ENCODE measurements at regions not wholly inside any gene's neighbourhood (a gene's known extent, or its start where the extent isn't known, plus 50 kb on each side); places are given as distances from the start of the nearest gene placed in this dataset.
A peak's percentile ranks its signal among the peaks of the same experiment; 100 is the strongest.

DNA sequence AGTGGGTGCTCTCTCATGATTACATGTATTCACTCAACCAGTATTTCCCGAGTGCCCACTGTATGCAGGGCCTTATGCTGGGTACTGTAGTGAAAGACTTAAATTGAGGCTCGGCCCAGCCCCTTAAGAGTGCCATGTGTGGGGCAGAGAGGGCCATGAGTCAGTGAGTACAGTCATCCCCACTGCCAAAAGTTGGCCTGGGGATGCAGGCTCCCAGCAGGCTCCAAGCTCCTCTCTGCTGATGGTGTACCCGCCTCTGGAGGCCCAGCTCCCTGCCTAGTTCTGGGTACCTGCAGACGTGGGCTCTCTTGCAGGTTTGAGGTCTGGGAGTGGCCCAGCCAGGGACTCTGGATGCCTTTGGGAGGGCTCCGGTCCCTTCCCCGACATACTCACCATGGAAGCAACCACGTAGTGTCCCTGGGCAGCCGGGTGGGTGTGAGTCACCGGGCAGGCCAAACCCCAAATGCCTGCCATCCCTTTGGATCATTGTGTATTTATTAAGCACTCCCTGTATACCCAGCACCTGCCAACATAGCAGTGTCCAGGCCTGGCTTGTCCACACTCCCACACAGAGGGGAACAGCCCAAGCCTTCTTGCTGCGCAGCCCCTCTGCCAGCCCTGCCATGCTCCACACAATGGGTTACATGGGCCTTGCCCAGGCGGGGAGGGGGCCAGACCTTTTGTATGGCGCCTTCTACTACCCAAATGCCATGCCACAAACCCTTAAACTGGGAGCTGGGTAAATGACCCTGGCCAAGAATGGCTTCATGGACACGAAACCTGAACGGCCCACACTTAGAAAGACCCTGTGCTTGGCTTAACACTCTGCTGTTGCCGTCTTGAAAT is 153.6 kb downstream of the VEGFA start:
- CTCF ChIA-PET, result no interaction called here
- intact Hi-C loops (cut with micrococcal nuclease), result loop anchor here (10.0 kb wide), 1 partner anchor 151 kb away; no protein-coding TSS in a partner anchor
- DNase-seq (ENCODE audit: low read depth, low spot score), result peak; percentile 7

DNA sequence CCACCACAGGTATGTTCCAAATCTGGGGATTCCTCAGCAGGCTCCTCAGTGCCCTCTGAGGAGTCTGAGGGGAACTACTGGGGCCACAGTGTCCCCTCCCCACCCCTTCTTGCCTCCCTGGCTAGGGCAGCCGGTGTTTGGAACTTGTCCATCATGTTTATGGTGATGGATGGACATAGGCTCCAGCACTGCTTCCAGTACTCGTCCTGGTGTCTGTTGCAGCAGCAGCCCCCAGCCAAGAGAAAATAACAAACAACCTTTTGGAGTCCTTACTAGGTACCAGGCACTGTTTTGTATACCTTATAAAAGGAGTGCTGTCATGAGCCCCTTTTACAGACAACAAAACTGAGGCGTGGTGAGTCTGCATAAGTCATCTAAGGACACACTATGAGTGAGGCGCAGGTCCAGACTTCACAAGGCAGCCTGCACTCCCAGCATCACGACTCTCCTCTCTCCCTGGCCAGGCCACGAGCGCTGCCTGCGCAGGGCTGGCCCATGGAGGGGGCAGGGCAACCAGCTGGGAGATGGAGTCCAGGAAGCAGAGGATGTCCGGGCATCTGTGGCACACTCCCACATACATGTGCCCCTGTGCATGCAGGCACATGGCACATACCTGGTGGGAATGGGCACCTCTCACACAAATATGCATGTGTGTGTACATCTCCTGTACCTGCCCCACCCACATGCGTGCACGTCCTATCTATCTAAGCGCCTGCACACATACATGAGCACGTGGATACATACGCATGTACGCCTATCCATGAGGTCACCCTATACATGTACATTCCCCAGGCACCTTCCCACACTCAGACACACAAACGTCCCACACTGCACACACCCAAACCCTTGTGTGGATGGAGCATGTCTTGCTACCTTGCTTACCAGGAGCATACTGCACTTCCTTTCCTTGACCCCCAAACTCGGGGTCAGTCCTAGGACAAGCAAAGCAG is 152.7 kb downstream of the VEGFA start:
- Histone ChIP-seq H3K9me2 (ENCODE audit: insufficient read depth) (no peaks in the 10 kb centered on the region), H3K27ac (ENCODE audit: low read depth, low read length) (no peak overlapping the region), H3K4me3 (replicated peaks in 1 of 2; ENCODE audit: low read depth in 1 of 2, low read length in 2 of 2) (no peak overlapping the region), H3K27me3 (ENCODE audit: insufficient read depth, low read length) (no peaks in the 10 kb centered on the region), H4K20me1 (ENCODE audit: insufficient read depth) (no peaks in the 10 kb centered on the region), H3K4me1 (ENCODE audit: control insufficient read depth in 1 of 2, insufficient read depth in 2 of 2, low read length in 2 of 2) (peaks cover 11 to 13% of the 10 kb centered on the region in 2 experiments; a peak in 3 of 4 replicates), H3K79me2 (ENCODE audit: insufficient read depth, low read length) (no peaks in the 10 kb centered on the region), H3K36me3 (ENCODE audit: control insufficient read depth in 1 of 2, insufficient read depth in 2 of 2, low read length in 2 of 2) (no peaks in the 10 kb centered on the region), H3K9ac (ENCODE audit: low read length) (no peak overlapping the region), H3K9me3 (ENCODE audit: control insufficient read depth in 1 of 2, insufficient read depth in 1 of 2, low read depth in 1 of 2, low read length in 2 of 2) (no peaks in the 10 kb centered on the region), H3K4me2 (ENCODE audit: low read length) (no peak overlapping the region), H2AFZ (ENCODE audit: low read depth, low read length, poor library complexity, severe bottlenecking) (no peak overlapping the region)
- TF ChIP-seq, protein P1, sequence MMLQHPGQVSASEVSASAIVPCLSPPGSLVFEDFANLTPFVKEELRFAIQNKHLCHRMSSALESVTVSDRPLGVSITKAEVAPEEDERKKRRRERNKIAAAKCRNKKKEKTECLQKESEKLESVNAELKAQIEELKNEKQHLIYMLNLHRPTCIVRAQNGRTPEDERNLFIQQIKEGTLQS (IDR thresholded peaks at IDR 0.05), result no peak
- TF ChIP-seq EZH2phosphoT487 (IDR thresholded peaks at IDR 0.05; ENCODE audit: borderline replicate concordance) (no peak), FOSL1 (IDR thresholded peaks at IDR 0.05; ENCODE audit: low read depth) (no peak), EGR1 (IDR thresholded peaks at IDR 0.05; ENCODE audit: low read depth) (no peak), ZNF274 (IDR thresholded peaks at IDR 0.05; ENCODE audit: low read depth, low read length) (no peak), YY1 (IDR thresholded peaks at IDR 0.05; ENCODE audit: extremely low read depth, insufficient replicate concordance, low read depth, low read length) (no peak), CEBPB (IDR thresholded peaks at IDR 0.05; ENCODE audit: low read depth) (no peak), SRF (IDR thresholded peaks at IDR 0.05; ENCODE audit: low read depth) (no peak), RAD21 (IDR thresholded peaks at IDR 0.05; ENCODE audit: low read depth) (no peak)
- TF ChIP-seq, protein P2, sequence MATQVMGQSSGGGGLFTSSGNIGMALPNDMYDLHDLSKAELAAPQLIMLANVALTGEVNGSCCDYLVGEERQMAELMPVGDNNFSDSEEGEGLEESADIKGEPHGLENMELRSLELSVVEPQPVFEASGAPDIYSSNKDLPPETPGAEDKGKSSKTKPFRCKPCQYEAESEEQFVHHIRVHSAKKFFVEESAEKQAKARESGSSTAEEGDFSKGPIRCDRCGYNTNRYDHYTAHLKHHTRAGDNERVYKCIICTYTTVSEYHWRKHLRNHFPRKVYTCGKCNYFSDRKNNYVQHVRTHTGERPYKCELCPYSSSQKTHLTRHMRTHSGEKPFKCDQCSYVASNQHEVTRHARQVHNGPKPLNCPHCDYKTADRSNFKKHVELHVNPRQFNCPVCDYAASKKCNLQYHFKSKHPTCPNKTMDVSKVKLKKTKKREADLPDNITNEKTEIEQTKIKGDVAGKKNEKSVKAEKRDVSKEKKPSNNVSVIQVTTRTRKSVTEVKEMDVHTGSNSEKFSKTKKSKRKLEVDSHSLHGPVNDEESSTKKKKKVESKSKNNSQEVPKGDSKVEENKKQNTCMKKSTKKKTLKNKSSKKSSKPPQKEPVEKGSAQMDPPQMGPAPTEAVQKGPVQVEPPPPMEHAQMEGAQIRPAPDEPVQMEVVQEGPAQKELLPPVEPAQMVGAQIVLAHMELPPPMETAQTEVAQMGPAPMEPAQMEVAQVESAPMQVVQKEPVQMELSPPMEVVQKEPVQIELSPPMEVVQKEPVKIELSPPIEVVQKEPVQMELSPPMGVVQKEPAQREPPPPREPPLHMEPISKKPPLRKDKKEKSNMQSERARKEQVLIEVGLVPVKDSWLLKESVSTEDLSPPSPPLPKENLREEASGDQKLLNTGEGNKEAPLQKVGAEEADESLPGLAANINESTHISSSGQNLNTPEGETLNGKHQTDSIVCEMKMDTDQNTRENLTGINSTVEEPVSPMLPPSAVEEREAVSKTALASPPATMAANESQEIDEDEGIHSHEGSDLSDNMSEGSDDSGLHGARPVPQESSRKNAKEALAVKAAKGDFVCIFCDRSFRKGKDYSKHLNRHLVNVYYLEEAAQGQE (IDR thresholded peaks at IDR 0.05; ENCODE audit: low read depth), result no peak
- CTCF ChIA-PET, result no interaction called here
- ATAC-seq (no peak), DNase-seq (ENCODE audit: low read depth, low spot score) (no peak)
- POLR2A ChIA-PET, result no interaction called here
- intact Hi-C loops (cut with micrococcal nuclease), result loop anchor here (10.0 kb wide), 1 partner anchor 152 kb away; no protein-coding TSS in a partner anchor
- no TSS peak for BruUV-seq (replicated peaks)
- RAD21 ChIA-PET (ENCODE audit: low non-redundant PET in 1 of 2, low total read pairs in 2 of 2, uncharacterized antibody in 2 of 2, unreplicated experiment in 2 of 2), result no interaction called here

More for the DNA sequence above, 153.6 kb downstream of the VEGFA start:
- no peaks in the 10 kb centered on the region for H3K27me3 ChIP-seq (ENCODE audit: insufficient read depth, low read length)
- no TSS peak for BruUV-seq (replicated peaks)
- peak; percentile 65 for ATAC-seq
- peaks cover 11 to 13% of the 10 kb centered on the region in 2 experiments; a peak in 3 of 4 replicates for H3K4me1 ChIP-seq (ENCODE audit: control insufficient read depth in 1 of 2, insufficient read depth in 2 of 2, low read length in 2 of 2)
- no peak overlapping the region for H2AFZ ChIP-seq (ENCODE audit: low read depth, low read length, poor library complexity, severe bottlenecking)
- H3K9me2 ChIP-seq (ENCODE audit: insufficient read depth), result no peaks in the 10 kb centered on the region
- RAD21 ChIA-PET (ENCODE audit: low non-redundant PET in 1 of 2, low total read pairs in 2 of 2, uncharacterized antibody in 2 of 2, unreplicated experiment in 2 of 2), result no interaction called here
- no peaks in the 10 kb centered on the region for H3K79me2 ChIP-seq (ENCODE audit: insufficient read depth, low read length)
- no peak overlapping the region for H3K9ac ChIP-seq (ENCODE audit: low read length)
- no peak overlapping the region for H3K27ac ChIP-seq (ENCODE audit: low read depth, low read length)
- H3K4me3 ChIP-seq (replicated peaks in 1 of 2; ENCODE audit: low read depth in 1 of 2, low read length in 2 of 2), result no peak overlapping the region
- TF ChIP-seq TCF7L2 (IDR thresholded peaks at IDR 0.05; ENCODE audit: borderline replicate concordance, extremely low read depth, insufficient read depth, insufficient read length) (no peak), FOSL1 (IDR thresholded peaks at IDR 0.05; ENCODE audit: low read depth) (peak; percentile 76), POLR2AphosphoS5 (IDR thresholded peaks at IDR 0.05; ENCODE audit: low read depth, low read length) (peak; percentile 10; the same call in 1 of the 2 replicates), JUND (IDR thresholded peaks at IDR 0.05) (peak; percentile 54; the same call in 1 of the 2 replicates), SP1 (IDR thresholded peaks at IDR 0.05; ENCODE audit: low read depth) (peak; percentile 6; the same call in 1 of the 2 replicates), SRF (IDR thresholded peaks at IDR 0.05; ENCODE audit: low read depth) (no peak)
- TF ChIP-seq, protein P3, sequence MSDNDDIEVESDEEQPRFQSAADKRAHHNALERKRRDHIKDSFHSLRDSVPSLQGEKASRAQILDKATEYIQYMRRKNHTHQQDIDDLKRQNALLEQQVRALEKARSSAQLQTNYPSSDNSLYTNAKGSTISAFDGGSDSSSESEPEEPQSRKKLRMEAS (IDR thresholded peaks at IDR 0.05), result 0 out of 2 replicates have a peak, but pooled peaks have one; percentile 28
- no peak overlapping the region for H3K4me2 ChIP-seq (ENCODE audit: low read length)
- no peaks in the 10 kb centered on the region for H3K36me3 ChIP-seq (ENCODE audit: control insufficient read depth in 1 of 2, insufficient read depth in 2 of 2, low read length in 2 of 2)
- H3K9me3 ChIP-seq (ENCODE audit: control insufficient read depth in 1 of 2, insufficient read depth in 1 of 2, low read depth in 1 of 2, low read length in 2 of 2), result no peaks in the 10 kb centered on the region
- H4K20me1 ChIP-seq (ENCODE audit: insufficient read depth), result no peaks in the 10 kb centered on the region
- POLR2A ChIA-PET, result no interaction called here

All from HCT116 (cell line).